HEK293T (cell line): ENCODE measurements at regions not wholly inside any gene's neighbourhood (a gene's known extent, or its start where the extent isn't known, plus 50 kb on each side); places are given as distances from the start of the nearest gene placed in this dataset.

Experiments
- BHLHE40 ChIP-seq: fragments of 450-650 bp; IDR thresholded peaks from 2 replicates; pipeline ENCODE4 v1.6.1; 2016; ENCODE audit warnings: mild to moderate bottlenecking, moderate library complexity, borderline replicate concordance
- CTBP1 ChIP-seq: fragments of 450-650 bp; IDR thresholded peaks from 2 replicates; pipeline ENCODE4 v1.6.1; 2016; ENCODE audit warnings: borderline replicate concordance
- ELF4 ChIP-seq: fragments of 450-650 bp; IDR thresholded peaks from 2 replicates; pipeline ENCODE4 v1.6.1; 2017; ENCODE audit warnings: antibody characterized with exemption
- FOXA1 ChIP-seq: fragments of 450-650 bp; IDR thresholded peaks from 2 replicates; pipeline ENCODE4 v1.6.1; 2016; ENCODE audit warnings: mild to moderate bottlenecking
- FOXM1 ChIP-seq: fragments of 450-650 bp; IDR thresholded peaks from 2 replicates; pipeline ENCODE4 v1.6.1; 2017; ENCODE audit warnings: mild to moderate bottlenecking, borderline replicate concordance
- HDGF ChIP-seq: fragments of 450-650 bp; IDR thresholded peaks from 2 replicates; pipeline ENCODE4 v1.6.1; 2017; ENCODE audit warnings: antibody characterized with exemption, borderline replicate concordance
- L3MBTL2 ChIP-seq: fragments of 450-650 bp; conservative IDR thresholded peaks from 2 replicates; pipeline ENCODE4 v1.6.1; 2016; ENCODE audit warnings: mild to moderate bottlenecking
- LEF1 ChIP-seq: fragments of 450-650 bp; IDR thresholded peaks from 2 replicates; pipeline ENCODE4 v1.6.1; 2017; ENCODE audit warnings: mild to moderate bottlenecking, borderline replicate concordance
- NFRKB ChIP-seq: fragments of 450-650 bp; IDR thresholded peaks from 2 replicates; pipeline ENCODE4 v1.6.1; 2016; ENCODE audit warnings: mild to moderate bottlenecking, moderate library complexity
- SP1 ChIP-seq: fragments of 450-650 bp; IDR thresholded peaks from 2 replicates; pipeline ENCODE4 v1.6.1; 2017
- SUZ12 ChIP-seq: fragments of 450-650 bp; IDR thresholded peaks from 2 replicates; pipeline ENCODE4 v1.6.1; 2016; ENCODE audit warnings: mild to moderate bottlenecking

- TF ChIP-seq FOXM1, result no peak
- no peak for TF ChIP-seq HDGF
- no peak for TF ChIP-seq LEF1
- no peak for TF ChIP-seq SP1
- no peak for TF ChIP-seq SUZ12
- TF ChIP-seq NFRKB, result no peak
- no peak for TF ChIP-seq BHLHE40
- no peak for TF ChIP-seq ELF4
- no peak for TF ChIP-seq L3MBTL2
- TF ChIP-seq FOXA1, result no peak
- peak; percentile 27 for TF ChIP-seq CTBP1
These were observed 242.7 kb upstream of the MYT1L start for GRCh38 chr2:2573658-2574293.
